ENCODE measurements at regions not wholly inside any gene's neighbourhood (a gene's known extent, or its start where the extent isn't known, plus 50 kb on each side); places are given as distances from the start of the nearest gene placed in this dataset.

GRCh38 chr6:23180504-23181293 lies 611.3 kb downstream of the HDGFL1 start:
- DNase-seq (ENCODE audit: low spot score) (no peak), FAIRE-seq (no peak), ATAC-seq (no peak)
- Histone ChIP-seq H2AFZ (ENCODE audit: low read length) (no peak overlapping the region), H3K4me2 (ENCODE audit: low read depth, low read length) (no peak overlapping the region), H3K79me2 (ENCODE audit: insufficient read depth, low read length) (no peaks in the 10 kb centered on the region), H4K20me1 (ENCODE audit: insufficient read depth, low read length) (no peaks in the 10 kb centered on the region), H3K9me3 (ENCODE audit: low read length) (peaks cover 77% of the 10 kb centered on the region), H3K36me3 (replicated peaks in 1 of 2; ENCODE audit: control insufficient read depth in 1 of 2, insufficient read depth in 2 of 2, low read length in 2 of 2) (no peaks in the 10 kb centered on the region), H3K27me3 (ENCODE audit: control insufficient read depth in 1 of 2, insufficient read depth in 2 of 2, low read length in 2 of 2) (no peaks in the 10 kb centered on the region), H3K4me1 (ENCODE audit: insufficient read depth, low read length) (no peaks in the 10 kb centered on the region), H3K9ac (ENCODE audit: insufficient read depth, low read depth, low read length) (no peak overlapping the region), H3K4me3 (replicated peaks in 1 of 3; ENCODE audit: insufficient read depth in 1 of 3, low read depth in 2 of 3, low read length in 3 of 3) (no peak overlapping the region), H3K27ac (ENCODE audit: extremely low read length, insufficient read depth, low read length) (no peak overlapping the region)
- ChIA-PET CTCF (ENCODE audit: low intra/inter-chr PET ratio, low total read pairs) (no interaction called here), POLR2A (no interaction called here)
- TF ChIP-seq HNRNPK (IDR thresholded peaks at IDR 0.05; ENCODE audit: low read depth, low read length, poor library complexity, severe bottlenecking) (peak; percentile 29), ZNF816 (CRISPR knock-in tag; IDR thresholded peaks at IDR 0.05; ENCODE audit: borderline replicate concordance) (no peak), CBFB (CRISPR knock-in tag; IDR thresholded peaks at IDR 0.05) (no peak), ZNF441 (CRISPR knock-in tag; IDR thresholded peaks at IDR 0.05; ENCODE audit: borderline replicate concordance) (no peak), NFKB2 (CRISPR knock-in tag; IDR thresholded peaks at IDR 0.05; ENCODE audit: borderline replicate concordance) (no peak), ZNF567 (CRISPR knock-in tag; IDR thresholded peaks at IDR 0.05; ENCODE audit: borderline replicate concordance) (no peak), NKX3-1 (CRISPR knock-in tag; IDR thresholded peaks at IDR 0.05) (no peak)
- TF ChIP-seq, protein P1, sequence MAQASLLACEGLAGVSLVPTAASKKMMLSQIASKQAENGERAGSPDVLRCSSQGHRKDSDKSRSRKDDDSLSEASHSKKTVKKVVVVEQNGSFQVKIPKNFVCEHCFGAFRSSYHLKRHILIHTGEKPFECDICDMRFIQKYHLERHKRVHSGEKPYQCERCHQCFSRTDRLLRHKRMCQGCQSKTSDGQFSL (CRISPR knock-in tag; IDR thresholded peaks at IDR 0.05): no peak
- 38% methylated on average over 12 of the region's 12 CpGs for WGBS (ENCODE audit: low lambda C conversion rate)
- intact Hi-C loops (cut with micrococcal nuclease; ENCODE audit: unreplicated experiment) (no loop called here), in situ Hi-C loops (cut with HindIII; ENCODE audit: extremely low pct_ligation_motif_present, low pct_unique_long_range_greater_than_20kb) (no loop called here)
- BruUV-seq (replicated peaks): no TSS peak

All from HepG2 (cell line).